AG09309 (cell line): ENCODE measurements at regions not wholly inside any gene's neighbourhood (a gene's known extent, or its start where the extent isn't known, plus 50 kb on each side); places are given as distances from the start of the nearest gene placed in this dataset.

Experiments used
- DNase-seq: peaks from one replicate; pipeline ENCODE4 v3.0.0-alpha.2; 2010; ENCODE audit warnings: low read depth
- H3K4me3 ChIP-seq: 2 replicates; pipeline ENCODE4 v1.5.1; 2011; ENCODE audit warnings: mild to moderate bottlenecking, low read depth, low read length, moderate library complexity; ENCODE audit not compliant: control insufficient read depth
- CTCF ChIP-seq: IDR thresholded peaks from 2 replicates; pipeline ENCODE4 v1.5.1; 2011; ENCODE audit warnings: mild to moderate bottlenecking, low read depth, low read length, inconsistent platforms; ENCODE audit not compliant: insufficient read depth, control insufficient read depth; ENCODE audit errors: missing control alignments

DNA sequence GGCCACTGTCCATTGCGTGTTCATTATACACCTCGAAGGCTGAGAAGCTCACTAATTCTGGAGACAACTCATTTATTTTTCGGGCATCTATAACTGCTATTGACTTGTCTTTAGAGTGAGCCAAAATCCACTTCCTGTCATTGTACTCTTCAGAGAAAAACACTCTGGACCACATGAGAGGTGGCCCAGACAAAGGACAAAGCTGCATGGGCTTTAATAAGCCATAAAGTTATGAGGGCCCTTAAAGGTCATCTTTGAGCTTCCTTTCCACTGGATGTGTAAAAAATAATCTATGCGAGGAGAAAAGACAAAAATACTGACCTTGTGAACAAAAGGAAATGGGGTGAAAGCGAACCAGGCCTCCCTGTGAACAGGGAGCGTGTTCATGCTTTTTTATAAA lies 63.5 kb upstream of the ZC3H12C start:
- DNase-seq: no peak
- TF ChIP-seq CTCF: no peak
- no peak overlapping the region for H3K4me3 ChIP-seq

DNA sequence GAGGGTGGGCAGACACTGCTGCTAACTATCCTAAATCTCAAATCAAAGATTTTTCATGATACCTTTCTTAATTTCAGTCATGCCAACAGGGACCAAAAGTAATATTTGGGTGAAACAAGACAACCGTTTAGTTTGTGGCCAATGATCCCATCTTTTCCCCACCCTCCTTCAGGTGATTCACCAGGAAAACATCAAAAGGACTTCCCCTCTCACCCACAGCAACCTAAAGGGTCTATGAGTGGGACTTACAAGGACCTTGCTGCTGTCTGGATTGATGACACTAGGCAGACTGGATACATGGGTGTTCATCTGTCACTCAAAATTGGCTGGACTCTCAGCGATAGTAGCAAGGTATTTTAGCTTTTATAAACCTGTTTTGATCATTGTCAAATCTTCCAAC lies 62.0 kb upstream of the ZC3H12C start:
- no peak overlapping the region for H3K4me3 ChIP-seq
- TF ChIP-seq CTCF: no peak
- no peak for DNase-seq

- no peak overlapping the region for H3K4me3 ChIP-seq
- DNase-seq: no peak
- no peak for TF ChIP-seq CTCF
Measured at GRCh38 chr11:110032259-110032658, 60.9 kb upstream of the ZC3H12C start.

- no peak for DNase-seq
- no peak for TF ChIP-seq CTCF
- H3K4me3 ChIP-seq: no peak overlapping the region
Measured at GRCh38 chr11:110032957-110033570, 60.1 kb upstream of the ZC3H12C start.

DNA sequence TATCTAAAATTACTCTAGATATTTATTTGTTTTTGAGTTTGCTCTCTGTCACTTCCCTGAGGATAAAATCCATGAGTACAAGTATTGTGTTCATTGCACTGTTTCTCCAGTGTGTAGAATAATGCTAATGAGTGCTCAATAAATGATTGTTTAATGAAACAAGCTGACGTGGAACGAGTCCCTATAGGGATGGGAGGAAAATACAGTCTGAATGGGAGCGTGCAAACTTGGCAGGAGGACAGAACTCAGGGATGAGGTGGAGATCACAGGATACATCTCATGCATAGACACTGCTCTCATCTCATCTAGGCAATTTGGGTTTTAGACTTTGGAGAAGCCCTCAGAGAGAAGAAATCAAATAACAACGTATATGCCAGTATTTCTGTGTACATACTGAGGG lies 58.4 kb upstream of the ZC3H12C start:
- no peak for TF ChIP-seq CTCF
- H3K4me3 ChIP-seq: no peak overlapping the region
- DNase-seq: no peak

GRCh38 chr11:110035357-110035756 lies 57.8 kb upstream of the ZC3H12C start:
- no peak for DNase-seq
- no peak overlapping the region for H3K4me3 ChIP-seq
- no peak for TF ChIP-seq CTCF

DNA sequence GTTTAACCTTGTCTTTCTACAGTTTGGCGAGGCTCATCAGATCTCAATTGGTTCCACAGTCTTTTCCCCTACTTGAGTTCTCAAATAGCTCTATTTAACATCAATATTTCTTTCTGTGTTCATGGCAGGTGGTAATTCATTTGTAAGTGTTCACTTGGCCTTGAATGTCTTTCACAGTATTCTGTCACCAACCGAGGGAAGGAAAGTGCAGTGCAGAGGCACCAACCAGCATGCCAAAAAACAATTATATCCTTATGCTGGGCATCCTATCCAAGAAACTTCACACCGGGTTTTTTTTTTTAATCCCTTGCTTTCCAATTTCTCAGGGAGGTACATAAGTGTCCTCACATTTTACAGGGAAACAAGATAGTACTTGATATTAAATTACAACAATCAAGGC lies 55.0 kb upstream of the ZC3H12C start:
- H3K4me3 ChIP-seq: no peak overlapping the region
- TF ChIP-seq CTCF: no peak
- DNase-seq: no peak
